Spinal cord (tissue), 9 donors: ENCODE measurements at regions not wholly inside any gene's neighbourhood (a gene's known extent, or its start where the extent isn't known, plus 50 kb on each side); places are given as distances from the start of the nearest gene placed in this dataset.
A peak's percentile ranks its signal among the peaks of the same experiment; 100 is the strongest.

Source experiments
- DNase-seq, 6 donors: peaks; one replicate each; pipeline versions ENCODE4 v3.0.0 to v3.0.0-alpha.2; 2013 to 2015; ENCODE audit warnings: low spot score in 6 of 6, low read depth in 4 of 6
- H3K27ac ChIP-seq: one replicate; pipeline ENCODE4 v1.5.1; 2013; ENCODE audit warnings: low read depth, low read length, control low read depth
- H3K27me3 ChIP-seq: one replicate; pipeline ENCODE4 v1.6.1; 2013; ENCODE audit warnings: low read length; ENCODE audit not compliant: control insufficient read depth, insufficient read depth
- H3K36me3 ChIP-seq: one replicate; pipeline ENCODE4 v1.6.1; 2013; ENCODE audit warnings: low read length; ENCODE audit not compliant: control insufficient read depth, insufficient read depth
- H3K4me1 ChIP-seq: one replicate; pipeline ENCODE4 v1.6.1; 2013; ENCODE audit warnings: low read length; ENCODE audit not compliant: control insufficient read depth, insufficient read depth
- H3K4me3 ChIP-seq: one replicate; pipeline ENCODE4 v1.5.1; 2013; ENCODE audit warnings: low read depth, low read length, control low read depth
- H3K9me3 ChIP-seq: one replicate; pipeline ENCODE4 v1.6.1; 2013; ENCODE audit warnings: low read length; ENCODE audit not compliant: control insufficient read depth, insufficient read depth
- WGBS: methylation state at CpG from one replicate; pipeline ENCODE4 v1.1.5; 2013; ENCODE audit warnings: missing lambda C conversion rate; ENCODE audit not compliant: insufficient coverage; 5-methylcytosine and 5-hydroxymethylcytosine counted together
- donor health status: healthy.

GRCh38 chr4:11178433-11178832 is 250.3 kb downstream of the HS3ST1 start:
- no peaks in the 10 kb centered on the region for H3K9me3 ChIP-seq
- no CpG with 5 or more reads among the region's 5 CpGs for WGBS
- H3K27me3 ChIP-seq, result no peaks in the 10 kb centered on the region
- no peak for DNase-seq
- no peak overlapping the region for H3K27ac ChIP-seq
- H3K4me1 ChIP-seq, result no peaks in the 10 kb centered on the region
- H3K36me3 ChIP-seq, result no peaks in the 10 kb centered on the region
- no peak overlapping the region for H3K4me3 ChIP-seq

GRCh38 chr4:11175374-11175773 is 253.3 kb downstream of the HS3ST1 start:
- H3K27ac ChIP-seq, result no peak overlapping the region
- no peaks in the 10 kb centered on the region for H3K27me3 ChIP-seq
- H3K4me1 ChIP-seq, result no peaks in the 10 kb centered on the region
- no peaks in the 10 kb centered on the region for H3K9me3 ChIP-seq
- H3K36me3 ChIP-seq, result no peaks in the 10 kb centered on the region
- DNase-seq, result no peak
- H3K4me3 ChIP-seq, result no peak overlapping the region

GRCh38 chr4:11166606-11167005 is 262.1 kb downstream of the HS3ST1 start:
- H3K27ac ChIP-seq, result no peak overlapping the region
- H3K9me3 ChIP-seq, result no peaks in the 10 kb centered on the region
- H3K36me3 ChIP-seq, result no peaks in the 10 kb centered on the region
- H3K27me3 ChIP-seq, result no peaks in the 10 kb centered on the region
- no peaks in the 10 kb centered on the region for H3K4me1 ChIP-seq
- peak in 1 of 6 donors; percentile 16 for DNase-seq
- no peak overlapping the region for H3K4me3 ChIP-seq

GRCh38 chr4:11166034-11166433 is 262.7 kb downstream of the HS3ST1 start:
- Histone ChIP-seq H3K4me1 (no peaks in the 10 kb centered on the region), H3K36me3 (no peaks in the 10 kb centered on the region), H3K9me3 (no peaks in the 10 kb centered on the region), H3K4me3 (no peak overlapping the region), H3K27ac (no peak overlapping the region), H3K27me3 (no peaks in the 10 kb centered on the region)
- WGBS, result no CpG with 5 or more reads among the region's 4 CpGs
- DNase-seq, result no peak

- no peak overlapping the region for H3K27ac ChIP-seq
- H3K4me1 ChIP-seq, result no peaks in the 10 kb centered on the region
- WGBS, result 20% methylated on average over 3 of the region's 5 CpGs
Measured at GRCh38 chr4:11165052-11165451, 263.6 kb downstream of the HS3ST1 start.

GRCh38 chr4:11160288-11160687 is 268.4 kb downstream of the HS3ST1 start:
- Histone ChIP-seq H3K4me1 (no peaks in the 10 kb centered on the region), H3K27ac (no peak overlapping the region), H3K4me3 (no peak overlapping the region), H3K27me3 (no peaks in the 10 kb centered on the region), H3K36me3 (no peaks in the 10 kb centered on the region), H3K9me3 (no peaks in the 10 kb centered on the region)
- DNase-seq, result peak in 1 of 6 donors; percentile 44

More at GRCh38 chr4:11165052-11165451, 263.6 kb downstream of the HS3ST1 start:
- Histone ChIP-seq H3K27me3 (no peaks in the 10 kb centered on the region), H3K36me3 (no peaks in the 10 kb centered on the region), H3K4me3 (no peak overlapping the region), H3K9me3 (no peaks in the 10 kb centered on the region)
- no peak for DNase-seq

- DNase-seq, result no peak
Measured at GRCh38 chr4:11158971-11159370, 269.7 kb downstream of the HS3ST1 start.

GRCh38 chr4:11155208-11155867 is 273.4 kb downstream of the HS3ST1 start:
- no peak for DNase-seq
- H3K4me3 ChIP-seq, result no peak overlapping the region
- no peaks in the 10 kb centered on the region for H3K4me1 ChIP-seq
- H3K27me3 ChIP-seq, result no peaks in the 10 kb centered on the region
- no peaks in the 10 kb centered on the region for H3K36me3 ChIP-seq
- no peaks in the 10 kb centered on the region for H3K9me3 ChIP-seq
- no peak overlapping the region for H3K27ac ChIP-seq
- no CpG with 5 or more reads among the region's 5 CpGs for WGBS

More at GRCh38 chr4:11158971-11159370, 269.7 kb downstream of the HS3ST1 start:
- H3K4me1 ChIP-seq, result no peaks in the 10 kb centered on the region
- no peaks in the 10 kb centered on the region for H3K9me3 ChIP-seq
- H3K27ac ChIP-seq, result no peak overlapping the region
- no CpG with 5 or more reads among the region's 1 CpG for WGBS
- no peak overlapping the region for H3K4me3 ChIP-seq
- no peaks in the 10 kb centered on the region for H3K27me3 ChIP-seq
- no peaks in the 10 kb centered on the region for H3K36me3 ChIP-seq

- DNase-seq, result no peak
- Histone ChIP-seq H3K36me3 (no peaks in the 10 kb centered on the region), H3K27me3 (no peaks in the 10 kb centered on the region), H3K4me3 (no peak overlapping the region), H3K27ac (no peak overlapping the region), H3K9me3 (no peaks in the 10 kb centered on the region), H3K4me1 (no peaks in the 10 kb centered on the region)
- 100% methylated on average over 1 of the region's 3 CpGs for WGBS
Measured at GRCh38 chr4:11153171-11153750, 275.4 kb downstream of the HS3ST1 start.

- no peaks in the 10 kb centered on the region for H3K36me3 ChIP-seq
- H3K4me3 ChIP-seq, result no peak overlapping the region
- 100% methylated on average over 1 of the region's 2 CpGs for WGBS
- no peaks in the 10 kb centered on the region for H3K9me3 ChIP-seq
- no peak overlapping the region for H3K27ac ChIP-seq
- no peaks in the 10 kb centered on the region for H3K4me1 ChIP-seq
- no peak for DNase-seq
- no peaks in the 10 kb centered on the region for H3K27me3 ChIP-seq
Measured at GRCh38 chr4:11152684-11153083, 276.0 kb downstream of the HS3ST1 start.
